ENCODE measurements at regions not wholly inside any gene's neighbourhood (a gene's known extent, or its start where the extent isn't known, plus 50 kb on each side); places are given as distances from the start of the nearest gene placed in this dataset.

DNA sequence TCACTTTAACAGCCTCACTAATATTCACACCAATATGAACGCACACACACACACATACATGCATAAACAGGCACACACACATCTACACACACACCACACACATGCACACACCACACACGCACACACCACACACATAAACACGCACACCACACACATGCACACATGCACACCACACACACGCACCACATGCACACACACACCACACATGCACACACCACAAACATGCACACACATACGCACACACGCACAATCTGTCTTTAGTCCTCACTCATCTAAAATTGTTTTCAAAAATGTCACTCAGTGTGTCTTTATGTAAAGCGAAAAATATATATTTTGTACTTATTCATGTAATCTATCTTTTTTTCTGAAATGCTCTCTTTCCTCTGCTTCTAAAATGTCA, 158.1 kb upstream of the SGCG start:
- Histone ChIP-seq H3K9me3 (ENCODE audit: insufficient read depth, low read depth, low read length) (no peaks in the 10 kb centered on the region), H3K4me1 (ENCODE audit: insufficient read depth, low read length, poor library complexity, severe bottlenecking) (no peaks in the 10 kb centered on the region), H3K27me3 (ENCODE audit: insufficient read depth, low read length, poor library complexity, severe bottlenecking) (no peaks in the 10 kb centered on the region), H3K4me2 (ENCODE audit: low read depth, low read length, poor library complexity, severe bottlenecking) (no peak overlapping the region), H4K20me1 (ENCODE audit: insufficient read depth, low read length, poor library complexity, severe bottlenecking) (no peaks in the 10 kb centered on the region), H3K4me3 (ENCODE audit: low read length, poor library complexity, severe bottlenecking) (no peak overlapping the region), H3K9ac (ENCODE audit: low read depth, low read length, poor library complexity, severe bottlenecking) (no peak overlapping the region), H3F3A (ENCODE audit: low read depth) (no peaks in the 10 kb centered on the region), H3K36me3 (ENCODE audit: insufficient read depth, low read length) (no peaks in the 10 kb centered on the region), H2AFZ (ENCODE audit: low read length) (no peak overlapping the region), H3K9me2 (replicated peaks; ENCODE audit: low read depth, low read length) (no peaks in the 10 kb centered on the region), H3K79me2 (ENCODE audit: insufficient read depth, low read length) (no peaks in the 10 kb centered on the region)
- TF ChIP-seq, protein P1, sequence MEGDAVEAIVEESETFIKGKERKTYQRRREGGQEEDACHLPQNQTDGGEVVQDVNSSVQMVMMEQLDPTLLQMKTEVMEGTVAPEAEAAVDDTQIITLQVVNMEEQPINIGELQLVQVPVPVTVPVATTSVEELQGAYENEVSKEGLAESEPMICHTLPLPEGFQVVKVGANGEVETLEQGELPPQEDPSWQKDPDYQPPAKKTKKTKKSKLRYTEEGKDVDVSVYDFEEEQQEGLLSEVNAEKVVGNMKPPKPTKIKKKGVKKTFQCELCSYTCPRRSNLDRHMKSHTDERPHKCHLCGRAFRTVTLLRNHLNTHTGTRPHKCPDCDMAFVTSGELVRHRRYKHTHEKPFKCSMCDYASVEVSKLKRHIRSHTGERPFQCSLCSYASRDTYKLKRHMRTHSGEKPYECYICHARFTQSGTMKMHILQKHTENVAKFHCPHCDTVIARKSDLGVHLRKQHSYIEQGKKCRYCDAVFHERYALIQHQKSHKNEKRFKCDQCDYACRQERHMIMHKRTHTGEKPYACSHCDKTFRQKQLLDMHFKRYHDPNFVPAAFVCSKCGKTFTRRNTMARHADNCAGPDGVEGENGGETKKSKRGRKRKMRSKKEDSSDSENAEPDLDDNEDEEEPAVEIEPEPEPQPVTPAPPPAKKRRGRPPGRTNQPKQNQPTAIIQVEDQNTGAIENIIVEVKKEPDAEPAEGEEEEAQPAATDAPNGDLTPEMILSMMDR (conservative IDR thresholded peaks at IDR 0.05; ENCODE audit: low read length) = no peak
- TF ChIP-seq EZH2phosphoT487 (IDR thresholded peaks at IDR 0.05; ENCODE audit: borderline replicate concordance) = no peak

DNA sequence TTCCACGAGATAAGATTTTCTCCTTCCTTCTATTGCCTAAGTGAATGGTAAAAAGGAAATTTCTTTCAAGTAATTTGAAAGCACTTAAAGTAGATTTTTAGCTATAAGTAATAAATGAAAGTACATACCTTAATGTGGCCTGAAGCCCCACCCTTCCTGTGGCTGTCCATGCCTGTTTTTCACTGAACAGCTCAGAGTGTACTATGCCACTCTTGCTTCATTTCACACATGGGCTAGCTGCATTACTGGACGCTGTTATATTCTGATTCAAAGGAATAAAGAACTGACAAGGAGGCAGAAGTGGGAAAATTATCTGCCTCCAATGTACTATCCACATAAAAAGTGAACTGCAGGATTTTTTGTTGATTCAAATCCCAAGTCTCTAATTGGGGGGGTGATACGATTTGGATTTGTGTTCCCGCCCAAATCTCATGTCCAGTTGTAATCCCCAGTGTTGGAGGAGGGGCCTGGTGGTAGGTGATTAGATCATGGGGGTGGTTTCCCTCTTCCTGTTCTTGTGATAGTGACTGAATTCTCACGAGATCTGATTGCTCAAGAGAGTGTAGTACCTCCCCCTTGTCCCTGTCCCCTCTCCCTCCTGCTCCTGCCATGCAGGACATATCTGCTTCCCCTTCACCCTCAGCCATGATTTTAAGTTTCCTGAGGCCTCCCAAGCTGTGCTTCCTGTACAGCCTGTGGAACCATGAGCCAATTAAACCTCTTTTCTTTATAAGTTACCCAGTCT, 154.7 kb upstream of the SGCG start:
- Histone ChIP-seq H3K36me3 (ENCODE audit: insufficient read depth, low read length) (no peaks in the 10 kb centered on the region), H3K79me2 (ENCODE audit: insufficient read depth, low read length) (no peaks in the 10 kb centered on the region), H3K4me2 (ENCODE audit: low read depth, low read length, poor library complexity, severe bottlenecking) (no peak overlapping the region), H3K27me3 (ENCODE audit: insufficient read depth, low read length, poor library complexity, severe bottlenecking) (no peaks in the 10 kb centered on the region), H4K20me1 (ENCODE audit: insufficient read depth, low read length, poor library complexity, severe bottlenecking) (no peaks in the 10 kb centered on the region), H3K9ac (ENCODE audit: low read depth, low read length, poor library complexity, severe bottlenecking) (no peak overlapping the region), H3F3A (ENCODE audit: low read depth) (no peaks in the 10 kb centered on the region), H3K9me3 (ENCODE audit: insufficient read depth, low read depth, low read length) (no peaks in the 10 kb centered on the region), H2AFZ (ENCODE audit: low read length) (no peak overlapping the region), H3K9me2 (replicated peaks; ENCODE audit: low read depth, low read length) (no peaks in the 10 kb centered on the region), H3K4me3 (ENCODE audit: low read length, poor library complexity, severe bottlenecking) (no peak overlapping the region), H3K4me1 (ENCODE audit: insufficient read depth, low read length, poor library complexity, severe bottlenecking) (no peaks in the 10 kb centered on the region)
- TF ChIP-seq, protein P1 (conservative IDR thresholded peaks at IDR 0.05; ENCODE audit: low read length) = no peak
- TF ChIP-seq EZH2phosphoT487 (IDR thresholded peaks at IDR 0.05; ENCODE audit: borderline replicate concordance) = no peak

- Histone ChIP-seq H3K4me1 (ENCODE audit: insufficient read depth, low read length, poor library complexity, severe bottlenecking) (no peaks in the 10 kb centered on the region), H3K36me3 (ENCODE audit: insufficient read depth, low read length) (no peaks in the 10 kb centered on the region), H3F3A (ENCODE audit: low read depth) (no peaks in the 10 kb centered on the region), H3K4me2 (ENCODE audit: low read depth, low read length, poor library complexity, severe bottlenecking) (no peak overlapping the region), H4K20me1 (ENCODE audit: insufficient read depth, low read length, poor library complexity, severe bottlenecking) (no peaks in the 10 kb centered on the region), H3K79me2 (ENCODE audit: insufficient read depth, low read length) (no peaks in the 10 kb centered on the region), H2AFZ (ENCODE audit: low read length) (no peak overlapping the region), H3K9ac (ENCODE audit: low read depth, low read length, poor library complexity, severe bottlenecking) (no peak overlapping the region), H3K4me3 (ENCODE audit: low read length, poor library complexity, severe bottlenecking) (no peak overlapping the region), H3K27me3 (ENCODE audit: insufficient read depth, low read length, poor library complexity, severe bottlenecking) (no peaks in the 10 kb centered on the region), H3K9me2 (replicated peaks; ENCODE audit: low read depth, low read length) (no peaks in the 10 kb centered on the region), H3K9me3 (ENCODE audit: insufficient read depth, low read depth, low read length) (no peaks in the 10 kb centered on the region)
- TF ChIP-seq, protein P1 (conservative IDR thresholded peaks at IDR 0.05; ENCODE audit: low read length) = no peak
- no peak for TF ChIP-seq EZH2phosphoT487 (IDR thresholded peaks at IDR 0.05; ENCODE audit: borderline replicate concordance)
Observed at GRCh38 chr13:23039266-23039935, 141.4 kb upstream of the SGCG start.
